Esophagus squamous epithelium (tissue), 4 donors: ENCODE measurements at regions not wholly inside any gene's neighbourhood (a gene's known extent, or its start where the extent isn't known, plus 50 kb on each side); places are given as distances from the start of the nearest gene placed in this dataset.

Source experiments
- CTCF ChIP-seq, 6 experiments: fragments of 450-650 bp in 4 of 6; fragments of 200-600 bp in 2 of 6; sonication (generic) in 2 of 6; IDR thresholded peaks; one replicate each; pipeline ENCODE4 v1.5.1; 2016 to 2019; ENCODE audit warnings: antibody characterized with exemption in 6 of 6, mild to moderate bottlenecking in 4 of 6, moderate library complexity in 4 of 6
- POLR2A ChIP-seq, 4 donors: fragments of 450-650 bp; IDR thresholded peaks; one replicate each; pipeline ENCODE4 v1.6.1; 2017; ENCODE audit warnings: antibody characterized with exemption in 4 of 4, mild to moderate bottlenecking in 4 of 4, moderate library complexity in 3 of 4

GRCh38 chrX:10048076-10048475, 80.9 kb downstream of the CLDN34 start:
- TF ChIP-seq CTCF (IDR thresholded peaks at IDR 0.05): no peak
- no peak for TF ChIP-seq POLR2A (IDR thresholded peaks at IDR 0.05)
